Immature natural killer cell (primary cell): ENCODE measurements at regions not wholly inside any gene's neighbourhood (a gene's known extent, or its start where the extent isn't known, plus 50 kb on each side); places are given as distances from the start of the nearest gene placed in this dataset.

Source experiments
- DNase-seq, 3 donors: peaks; one replicate each; pipeline ENCODE4 v3.0.0; 2022; ENCODE audit warnings: mixed read lengths in 1 of 3
- H3K27ac Mint-ChIP-seq, 6 donors: one replicate each; pipeline ENCODE4 v1.8.0; 2020; ENCODE audit warnings: mixed read lengths in 6 of 6, mild to moderate bottlenecking in 5 of 6, inconsistent platforms in 4 of 6, moderate library complexity in 3 of 6
- H3K27me3 Mint-ChIP-seq, 3 donors: one replicate each; pipeline ENCODE4 v1.8.0; 2020 to 2021; ENCODE audit warnings: low read depth in 3 of 3, mild to moderate bottlenecking in 3 of 3, mixed read lengths in 3 of 3, moderate library complexity in 3 of 3, inconsistent platforms in 1 of 3
- H3K36me3 Mint-ChIP-seq, 3 donors: one replicate each; pipeline ENCODE4 v1.8.0; 2020; ENCODE audit warnings: mixed read lengths in 3 of 3, inconsistent platforms in 2 of 3, mild to moderate bottlenecking in 2 of 3
- H3K4me1 Mint-ChIP-seq, 2 donors: one replicate each; pipeline ENCODE4 v1.8.0; 2020; ENCODE audit warnings: inconsistent platforms in 2 of 2, mild to moderate bottlenecking in 2 of 2, mixed read lengths in 2 of 2, moderate library complexity in 1 of 2
- H3K4me3 Mint-ChIP-seq, 5 donors: one replicate each; pipeline ENCODE4 v1.8.0; 2020; ENCODE audit warnings: mild to moderate bottlenecking in 5 of 5, mixed read lengths in 5 of 5, inconsistent platforms in 3 of 5, moderate library complexity in 3 of 5
- H3K9me3 Mint-ChIP-seq, 6 donors: one replicate each; pipeline ENCODE4 v1.8.0; 2020; ENCODE audit warnings: mild to moderate bottlenecking in 6 of 6, mixed read lengths in 6 of 6, inconsistent platforms in 4 of 6, moderate library complexity in 3 of 6

- no peaks in the 10 kb centered on the region for H3K36me3 Mint-ChIP-seq
- DNase-seq = no peak
- no peak overlapping the region for H3K27ac Mint-ChIP-seq
- peaks cover 6 to 32% (median 8%) of the 10 kb centered on the region in 6 donors for H3K9me3 Mint-ChIP-seq
- H3K27me3 Mint-ChIP-seq = peaks cover 0 to 3% (median 0%) of the 10 kb centered on the region in 3 donors
- H3K4me1 Mint-ChIP-seq = no peaks in the 10 kb centered on the region
- H3K4me3 Mint-ChIP-seq = no peak overlapping the region
Measured at GRCh38 chr1:218985424-218985984, 188.2 kb upstream of the LYPLAL1 start.

- peaks cover 0 to 3% (median 0%) of the 10 kb centered on the region in 3 donors for H3K27me3 Mint-ChIP-seq
Measured at GRCh38 chr1:218986816-218987215, 186.9 kb upstream of the LYPLAL1 start.

GRCh38 chr1:218990019-218990418 is 183.7 kb upstream of the LYPLAL1 start:
- peaks cover 2 to 23% (median 8%) of the 10 kb centered on the region in 6 donors for H3K9me3 Mint-ChIP-seq
- H3K27me3 Mint-ChIP-seq = peaks cover 0 to 2% (median 0%) of the 10 kb centered on the region in 3 donors
- DNase-seq = no peak
- H3K4me1 Mint-ChIP-seq = no peaks in the 10 kb centered on the region
- no peak overlapping the region for H3K4me3 Mint-ChIP-seq
- H3K27ac Mint-ChIP-seq = no peak overlapping the region
- H3K36me3 Mint-ChIP-seq = no peaks in the 10 kb centered on the region

More at GRCh38 chr1:218986816-218987215, 186.9 kb upstream of the LYPLAL1 start:
- no peak overlapping the region for H3K27ac Mint-ChIP-seq
- DNase-seq = no peak
- H3K9me3 Mint-ChIP-seq = peaks cover 2 to 24% (median 8%) of the 10 kb centered on the region in 6 donors
- no peaks in the 10 kb centered on the region for H3K36me3 Mint-ChIP-seq
- H3K4me3 Mint-ChIP-seq = no peak overlapping the region
- no peaks in the 10 kb centered on the region for H3K4me1 Mint-ChIP-seq

- Mint-ChIP-seq H3K27me3 (peaks cover 0 to 2% (median 0%) of the 10 kb centered on the region in 3 donors), H3K4me1 (no peaks in the 10 kb centered on the region), H3K36me3 (no peaks in the 10 kb centered on the region), H3K4me3 (no peak overlapping the region), H3K27ac (no peak overlapping the region), H3K9me3 (peaks cover 2 to 23% (median 8%) of the 10 kb centered on the region in 6 donors)
- DNase-seq = no peak
Measured at GRCh38 chr1:218991089-218991488, 182.6 kb upstream of the LYPLAL1 start.

GRCh38 chr1:218994615-218995014 is 179.1 kb upstream of the LYPLAL1 start:
- no peak overlapping the region for H3K27ac Mint-ChIP-seq
- no peak for DNase-seq
- peaks cover 0 to 9% (median 3%) of the 10 kb centered on the region in 6 donors for H3K9me3 Mint-ChIP-seq
- no peaks in the 10 kb centered on the region for H3K4me1 Mint-ChIP-seq
- peaks cover 0 to 2% (median 1%) of the 10 kb centered on the region in 3 donors for H3K27me3 Mint-ChIP-seq
- H3K4me3 Mint-ChIP-seq = no peak overlapping the region
- no peaks in the 10 kb centered on the region for H3K36me3 Mint-ChIP-seq

- H3K9me3 Mint-ChIP-seq = peaks cover 0 to 5% (median 0%) of the 10 kb centered on the region in 6 donors
- H3K27ac Mint-ChIP-seq = no peak overlapping the region
- no peaks in the 10 kb centered on the region for H3K36me3 Mint-ChIP-seq
- H3K4me1 Mint-ChIP-seq = no peaks in the 10 kb centered on the region
- no peak overlapping the region for H3K4me3 Mint-ChIP-seq
- no peak for DNase-seq
- peaks cover 0 to 2% (median 1%) of the 10 kb centered on the region in 3 donors for H3K27me3 Mint-ChIP-seq
Measured at GRCh38 chr1:218995091-218995665, 178.5 kb upstream of the LYPLAL1 start.

- H3K27ac Mint-ChIP-seq = no peak overlapping the region
- H3K4me1 Mint-ChIP-seq = no peaks in the 10 kb centered on the region
- no peaks in the 10 kb centered on the region for H3K36me3 Mint-ChIP-seq
- peaks cover 0 to 9% (median 2%) of the 10 kb centered on the region in 6 donors for H3K9me3 Mint-ChIP-seq
- peaks cover 0 to 2% (median 1%) of the 10 kb centered on the region in 3 donors for H3K27me3 Mint-ChIP-seq
- no peak for DNase-seq
- H3K4me3 Mint-ChIP-seq = no peak overlapping the region
Measured at GRCh38 chr1:218996362-218996761, 177.3 kb upstream of the LYPLAL1 start.

- no peak for DNase-seq
- no peak overlapping the region for H3K27ac Mint-ChIP-seq
- peaks cover 0 to 25% (median 4%) of the 10 kb centered on the region in 6 donors for H3K9me3 Mint-ChIP-seq
- no peaks in the 10 kb centered on the region for H3K4me1 Mint-ChIP-seq
- H3K4me3 Mint-ChIP-seq = no peak overlapping the region
- H3K27me3 Mint-ChIP-seq = peaks cover 0 to 3% (median 0%) of the 10 kb centered on the region in 3 donors
- H3K36me3 Mint-ChIP-seq = peaks cover 0 to 4% (median 0%) of the 10 kb centered on the region in 3 donors
Measured at GRCh38 chr1:219000005-219000404, 173.7 kb upstream of the LYPLAL1 start.

- peaks cover 0 to 3% (median 0%) of the 10 kb centered on the region in 3 donors for H3K27me3 Mint-ChIP-seq
- peaks cover 0 to 32% (median 7%) of the 10 kb centered on the region in 6 donors for H3K9me3 Mint-ChIP-seq
- DNase-seq = no peak
- peaks cover 0 to 6% (median 0%) of the 10 kb centered on the region in 3 donors for H3K36me3 Mint-ChIP-seq
- H3K4me1 Mint-ChIP-seq = no peaks in the 10 kb centered on the region
- no peak overlapping the region for H3K4me3 Mint-ChIP-seq
- H3K27ac Mint-ChIP-seq = no peak overlapping the region
Measured at GRCh38 chr1:219000631-219001030, 173.0 kb upstream of the LYPLAL1 start.

- no peak overlapping the region for H3K27ac Mint-ChIP-seq
- no peaks in the 10 kb centered on the region for H3K36me3 Mint-ChIP-seq
- H3K27me3 Mint-ChIP-seq = peaks cover 0 to 2% (median 0%) of the 10 kb centered on the region in 3 donors
- H3K4me3 Mint-ChIP-seq = no peak overlapping the region
- peaks cover 9 to 34% (median 17%) of the 10 kb centered on the region in 6 donors for H3K9me3 Mint-ChIP-seq
- no peak for DNase-seq
- H3K4me1 Mint-ChIP-seq = no peaks in the 10 kb centered on the region
Measured at GRCh38 chr1:219010720-219011119, 163.0 kb upstream of the LYPLAL1 start.

GRCh38 chr1:219020386-219020785 is 153.3 kb upstream of the LYPLAL1 start:
- no peak for DNase-seq
- H3K4me3 Mint-ChIP-seq = no peak overlapping the region
- no peak overlapping the region for H3K27ac Mint-ChIP-seq
- H3K36me3 Mint-ChIP-seq = no peaks in the 10 kb centered on the region
- H3K27me3 Mint-ChIP-seq = no peaks in the 10 kb centered on the region
- H3K4me1 Mint-ChIP-seq = no peaks in the 10 kb centered on the region
- peaks cover 7 to 32% (median 17%) of the 10 kb centered on the region in 6 donors for H3K9me3 Mint-ChIP-seq

- no peaks in the 10 kb centered on the region for H3K4me1 Mint-ChIP-seq
- no peak overlapping the region for H3K4me3 Mint-ChIP-seq
- H3K9me3 Mint-ChIP-seq = peaks cover 6 to 29% (median 17%) of the 10 kb centered on the region in 6 donors
- DNase-seq = no peak
- no peaks in the 10 kb centered on the region for H3K36me3 Mint-ChIP-seq
- no peaks in the 10 kb centered on the region for H3K27me3 Mint-ChIP-seq
- no peak overlapping the region for H3K27ac Mint-ChIP-seq
Measured at GRCh38 chr1:219020846-219021245, 152.8 kb upstream of the LYPLAL1 start.

GRCh38 chr1:219027146-219027673 is 146.5 kb upstream of the LYPLAL1 start:
- Mint-ChIP-seq H3K27ac (no peak overlapping the region), H3K9me3 (peaks cover 6 to 35% (median 13%) of the 10 kb centered on the region in 6 donors), H3K4me1 (no peaks in the 10 kb centered on the region), H3K27me3 (no peaks in the 10 kb centered on the region), H3K4me3 (no peak overlapping the region), H3K36me3 (no peaks in the 10 kb centered on the region)
- no peak for DNase-seq

- Mint-ChIP-seq H3K4me1 (no peaks in the 10 kb centered on the region), H3K9me3 (peaks cover 4 to 23% (median 13%) of the 10 kb centered on the region in 6 donors), H3K27ac (no peak overlapping the region), H3K36me3 (no peaks in the 10 kb centered on the region), H3K27me3 (peaks cover 0 to 4% (median 0%) of the 10 kb centered on the region in 3 donors), H3K4me3 (no peak overlapping the region)
- DNase-seq = no peak
Measured at GRCh38 chr1:219031809-219032208, 141.9 kb upstream of the LYPLAL1 start.
